NT2/D1 (cell line): ENCODE measurements at regions not wholly inside any gene's neighbourhood (a gene's known extent, or its start where the extent isn't known, plus 50 kb on each side); places are given as distances from the start of the nearest gene placed in this dataset.

Source experiments
- SUZ12 ChIP-seq: IDR thresholded peaks from 2 replicates; pipeline ENCODE4 v1.6.1; 2011; ENCODE audit not compliant: insufficient read length, insufficient read depth; ENCODE audit errors: extremely low read depth
- ZNF274 ChIP-seq: IDR thresholded peaks from 2 replicates; pipeline ENCODE4 v1.6.1; 2011; ENCODE audit warnings: mild to moderate bottlenecking, low read depth, low read length

- TF ChIP-seq ZNF274 (no peak), SUZ12 (no peak)
Observed at GRCh38 chr10:89888321-89889070, 187.1 kb downstream of the KIF20B start.
